Keratinocyte (primary cell): ENCODE measurements at regions not wholly inside any gene's neighbourhood (a gene's known extent, or its start where the extent isn't known, plus 50 kb on each side); places are given as distances from the start of the nearest gene placed in this dataset.

ENCODE experiments used
- DNase-seq: peaks from one replicate; pipeline ENCODE4 v3.0.0-alpha.2; 2011; ENCODE audit warnings: low read depth, missing footprints, low spot score
- FAIRE-seq: peaks from 2 replicates; lab custom pipeline; 2011; peaks lifted over from hg19 to GRCh38; lab: Jason Lieb, UNC
- H2AFZ ChIP-seq: 2 replicates; pipeline ENCODE4 v1.6.0; 2012; ENCODE audit warnings: low read length, control low read depth, inconsistent platforms; ENCODE audit not compliant: control insufficient read depth
- H3K27ac ChIP-seq: 2 replicates; pipeline ENCODE4 v1.5.1; 2011; ENCODE audit warnings: low read length; ENCODE audit not compliant: control insufficient read depth, insufficient read depth
- H3K27me3 ChIP-seq: 3 replicates; pipeline ENCODE4 v1.6.0; 2011; ENCODE audit warnings: low read length; ENCODE audit not compliant: control insufficient read depth, insufficient read depth; ENCODE audit errors: extremely low read depth
- H3K36me3 ChIP-seq, 2 experiments: 2 replicates in 1 of 2; 3 replicates in 1 of 2; pipeline ENCODE4 v1.5.1; 2011; ENCODE audit warnings: low read length in 2 of 2, mild to moderate bottlenecking in 1 of 2; ENCODE audit not compliant: control insufficient read depth in 2 of 2, insufficient read depth in 2 of 2; ENCODE audit errors: extremely low read depth in 1 of 2
- H3K4me1 ChIP-seq: 3 replicates; pipeline ENCODE4 v1.5.1; 2011; ENCODE audit warnings: low read length; ENCODE audit not compliant: control insufficient read depth, insufficient read depth; ENCODE audit errors: extremely low read depth
- H3K4me2 ChIP-seq: 3 replicates; pipeline ENCODE4 v1.6.0; 2011; ENCODE audit warnings: low read depth, low read length; ENCODE audit not compliant: control insufficient read depth, insufficient read depth; ENCODE audit errors: extremely low read depth
- H3K4me3 ChIP-seq, 3 experiments: fragments of 200-600 bp in 1 of 3; sonication (generic) in 1 of 3; 2 replicates in 2 of 3; 3 replicates in 1 of 3; pipeline ENCODE4 v1.5.1; 2011 to 2016; ENCODE audit warnings: low read length in 3 of 3, mild to moderate bottlenecking in 3 of 3, control low read depth in 2 of 3, inconsistent platforms in 1 of 3, low read depth in 1 of 3, mixed read lengths in 1 of 3, mixed run types in 1 of 3, moderate library complexity in 1 of 3; ENCODE audit not compliant: control insufficient read depth in 2 of 3, insufficient read depth in 2 of 3; ENCODE audit errors: extremely low read depth in 1 of 3
- H3K79me2 ChIP-seq: 2 replicates; pipeline ENCODE4 v1.6.0; 2012; ENCODE audit warnings: low read length; ENCODE audit not compliant: control insufficient read depth, insufficient read depth
- H3K9ac ChIP-seq: 3 replicates; pipeline ENCODE4 v1.6.0; 2011; ENCODE audit warnings: low read length; ENCODE audit not compliant: control insufficient read depth, insufficient read depth; ENCODE audit errors: extremely low read depth
- H3K9me1 ChIP-seq: 3 replicates; pipeline ENCODE4 v1.6.0; 2011; ENCODE audit warnings: low read length; ENCODE audit not compliant: control insufficient read depth, insufficient read depth; ENCODE audit errors: extremely low read depth
- H3K9me3 ChIP-seq: 2 replicates; pipeline ENCODE4 v1.5.1; 2012; ENCODE audit warnings: low read depth, low read length; ENCODE audit not compliant: control insufficient read depth
- H4K20me1 ChIP-seq: 3 replicates; pipeline ENCODE4 v1.6.0; 2011; ENCODE audit warnings: low read length; ENCODE audit not compliant: control insufficient read depth, insufficient read depth; ENCODE audit errors: extremely low read depth
- CTCF ChIP-seq, 3 experiments: IDR thresholded peaks in 1 of 3; conservative IDR thresholded peaks in 1 of 3; optimal IDR thresholded peaks in 1 of 3; 2 replicates in 2 of 3; 3 replicates in 1 of 3; pipeline versions ENCODE3 to v1.5.1; 2011; ENCODE audit warnings: low read length in 3 of 3, mild to moderate bottlenecking in 3 of 3, moderate library complexity in 2 of 3, control low read depth in 1 of 3, inconsistent platforms in 1 of 3; ENCODE audit not compliant: insufficient read depth in 2 of 3; ENCODE audit errors: extremely low read depth in 1 of 3
- EZH2 ChIP-seq: IDR thresholded peaks from one replicate; pipeline ENCODE4 v1.6.1; 2012; ENCODE audit warnings: inconsistent platforms, mild to moderate bottlenecking, low read length, moderate library complexity
- dilution Hi-C: fragments of 300-500 bp; cut with MboI; formaldehyde crosslinking; loops from one replicate; pipeline ENCODE4 v1.7.0; 2020; ENCODE audit warnings: low sequenced_read_pairs; ENCODE audit not compliant: extremely low pct_ligation_motif_present

GRCh38 chr3:181933052-181933618 lies 221.4 kb downstream of the SOX2 start:
- FAIRE-seq (no peak), DNase-seq (no peak)
- Histone ChIP-seq H3K9me3 (no peaks in the 10 kb centered on the region), H3K4me1 (no peaks in the 10 kb centered on the region), H3K36me3 (no peaks in the 10 kb centered on the region), H4K20me1 (no peaks in the 10 kb centered on the region), H3K79me2 (no peaks in the 10 kb centered on the region), H3K9ac (no peak overlapping the region), H3K4me3 (no peak overlapping the region), H3K4me2 (no peak overlapping the region), H3K9me1 (no peaks in the 10 kb centered on the region), H3K27me3 (no peaks in the 10 kb centered on the region), H3K27ac (no peak overlapping the region), H2AFZ (no peak overlapping the region)
- TF ChIP-seq EZH2 (no peak), CTCF (optimal IDR thresholded peaks at IDR 0.05 in 1 of 3, IDR thresholded peaks at IDR 0.05 in 1 of 3, conservative IDR thresholded peaks at IDR 0.05 in 1 of 3; ENCODE audit: extremely low read depth in 1 of 3, insufficient read depth in 2 of 3, low read length in 3 of 3) (no peak)
- dilution Hi-C loops, result no loop called here

- no peak for FAIRE-seq
- H4K20me1 ChIP-seq, result no peaks in the 10 kb centered on the region
- dilution Hi-C loops, result no loop called here
- H3K27me3 ChIP-seq, result no peaks in the 10 kb centered on the region
- no peak overlapping the region for H3K27ac ChIP-seq
- DNase-seq, result no peak
- H3K4me3 ChIP-seq, result no peak overlapping the region
- no peak overlapping the region for H3K9ac ChIP-seq
- H2AFZ ChIP-seq, result no peak overlapping the region
- H3K9me1 ChIP-seq, result no peaks in the 10 kb centered on the region
- no peaks in the 10 kb centered on the region for H3K79me2 ChIP-seq
- no peaks in the 10 kb centered on the region for H3K4me1 ChIP-seq
- no peaks in the 10 kb centered on the region for H3K9me3 ChIP-seq
- H3K36me3 ChIP-seq, result no peaks in the 10 kb centered on the region
- TF ChIP-seq EZH2 (no peak), CTCF (optimal IDR thresholded peaks at IDR 0.05 in 1 of 3, IDR thresholded peaks at IDR 0.05 in 1 of 3, conservative IDR thresholded peaks at IDR 0.05 in 1 of 3; ENCODE audit: extremely low read depth in 1 of 3, insufficient read depth in 2 of 3, low read length in 3 of 3) (no peak)
- H3K4me2 ChIP-seq, result no peak overlapping the region
These were observed 224.2 kb downstream of the SOX2 start for GRCh38 chr3:181935915-181936314.
